ENCODE measurements at regions not wholly inside any gene's neighbourhood (a gene's known extent, or its start where the extent isn't known, plus 50 kb on each side); places are given as distances from the start of the nearest gene placed in this dataset.

GRCh38 chr3:117434661-117435412 is 725.3 kb downstream of the TUSC7 start (continued):
- TF ChIP-seq REST (IDR thresholded peaks at IDR 0.05; ENCODE audit: unreplicated experiment) (no peak), CTCF (conservative IDR thresholded peaks at IDR 0.05; ENCODE audit: low read depth in 2 of 2) (no peak), JUNB (IDR thresholded peaks at IDR 0.05; ENCODE audit: unreplicated experiment) (no peak), ETS1 (IDR thresholded peaks at IDR 0.05) (no peak), POLR2AphosphoS5 (IDR thresholded peaks at IDR 0.05; ENCODE audit: low read depth) (no peak), ZNF114 (CRISPR knock-in tag; IDR thresholded peaks at IDR 0.05) (no peak), EZH2 (IDR thresholded peaks at IDR 0.05; ENCODE audit: low read depth, unreplicated experiment) (no peak), NANOG (IDR thresholded peaks at IDR 0.05; ENCODE audit: borderline replicate concordance) (no peak), CREB1 (CRISPR knock-in tag; IDR thresholded peaks at IDR 0.05; ENCODE audit: low read depth) (no peak), EZH2phosphoT487 (IDR thresholded peaks at IDR 0.05; ENCODE audit: unreplicated experiment) (no peak)

- H3K4me2 ChIP-seq = no peak overlapping the region
- H4K20me1 ChIP-seq (replicated peaks; ENCODE audit: insufficient read depth) = no peaks in the 10 kb centered on the region
- H3F3A ChIP-seq (replicated peaks; ENCODE audit: low read depth) = no peaks in the 10 kb centered on the region
- H3K4me3 Mint-ChIP-seq = no peak overlapping the region
- H2AFZ ChIP-seq = no peak overlapping the region
- no peaks in the 10 kb centered on the region for H3K27me3 Mint-ChIP-seq (ENCODE audit: insufficient read depth, low read depth, poor library complexity)
- H3K36me3 Mint-ChIP-seq (ENCODE audit: low read depth) = no peaks in the 10 kb centered on the region
- H3K4me3 ChIP-seq = no peak overlapping the region
- H3K27me3 ChIP-seq (ENCODE audit: insufficient read depth) = no peaks in the 10 kb centered on the region
- no peaks in the 10 kb centered on the region for H3K36me3 ChIP-seq (ENCODE audit: insufficient read depth)
- no peaks in the 10 kb centered on the region for H3K79me2 ChIP-seq (replicated peaks; ENCODE audit: insufficient read depth)
- no peak overlapping the region for H3K27ac Mint-ChIP-seq
- DNase-seq (ENCODE audit: low spot score) (no peak), ATAC-seq (no peak)
- H3K4me1 ChIP-seq (ENCODE audit: insufficient read depth) = peaks cover 10% of the 10 kb centered on the region
- no peaks in the 10 kb centered on the region for H3K9me2 ChIP-seq (ENCODE audit: insufficient read depth)
- H3K4me1 Mint-ChIP-seq = peaks cover 24% of the 10 kb centered on the region
- no peaks in the 10 kb centered on the region for H3K9me3 Mint-ChIP-seq
- no peak overlapping the region for H3K27ac ChIP-seq (ENCODE audit: low read depth)
- TF ChIP-seq NANOG (IDR thresholded peaks at IDR 0.05; ENCODE audit: borderline replicate concordance) (no peak), JUNB (IDR thresholded peaks at IDR 0.05; ENCODE audit: unreplicated experiment) (no peak), CTCF (conservative IDR thresholded peaks at IDR 0.05; ENCODE audit: low read depth in 2 of 2) (no peak), ZNF331 (CRISPR knock-in tag; IDR thresholded peaks at IDR 0.05; ENCODE audit: low read depth) (no peak), REST (IDR thresholded peaks at IDR 0.05; ENCODE audit: unreplicated experiment) (no peak), EZH2phosphoT487 (IDR thresholded peaks at IDR 0.05; ENCODE audit: unreplicated experiment) (no peak), POLR2AphosphoS5 (IDR thresholded peaks at IDR 0.05; ENCODE audit: low read depth) (no peak), EZH2 (IDR thresholded peaks at IDR 0.05; ENCODE audit: low read depth, unreplicated experiment) (no peak)
These were observed 725.9 kb downstream of the TUSC7 start for GRCh38 chr3:117435506-117435905.

Measured in GM23338 (cell line).